GM12864 (cell line): ENCODE measurements at regions not wholly inside any gene's neighbourhood (a gene's known extent, or its start where the extent isn't known, plus 50 kb on each side); places are given as distances from the start of the nearest gene placed in this dataset.
A peak's percentile ranks its signal among the peaks of the same experiment; 100 is the strongest.

Experiments
- DNase-seq: peaks from one replicate; pipeline ENCODE4 v3.0.0-alpha.2; 2011; ENCODE audit warnings: low read depth
- H3K4me3 ChIP-seq: 2 replicates; pipeline ENCODE4 v1.5.1; 2011; ENCODE audit warnings: mild to moderate bottlenecking, low read depth, low read length, control low read depth
- TF ChIP-seq, protein P1 (sequence below): IDR thresholded peaks from 2 replicates; pipeline ENCODE4 v1.5.1; 2011; ENCODE audit warnings: low read depth, mild to moderate bottlenecking, moderate library complexity, low read length, control low read depth, inconsistent platforms; ENCODE audit errors: missing control alignments

DNA sequence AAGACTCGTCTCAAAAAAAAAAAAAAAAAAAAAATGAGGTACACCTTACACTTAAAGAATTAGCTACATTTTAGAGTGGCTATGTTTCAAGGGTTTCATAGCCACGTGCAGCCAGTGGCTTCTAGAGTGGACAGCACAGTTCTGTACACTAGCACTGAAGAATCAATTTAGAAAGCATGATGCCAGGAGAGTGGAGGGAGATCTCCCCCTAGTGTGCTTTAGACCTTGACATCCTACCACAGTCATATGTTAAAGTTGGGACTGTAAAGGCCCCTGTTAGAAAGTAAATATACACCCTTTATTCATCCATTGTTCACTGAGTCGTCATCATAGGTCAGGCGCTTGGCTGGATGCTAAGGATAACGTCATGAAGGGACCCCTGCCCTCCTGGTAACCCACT lies 179.4 kb downstream of the QDPR start:
- TF ChIP-seq, protein P1, sequence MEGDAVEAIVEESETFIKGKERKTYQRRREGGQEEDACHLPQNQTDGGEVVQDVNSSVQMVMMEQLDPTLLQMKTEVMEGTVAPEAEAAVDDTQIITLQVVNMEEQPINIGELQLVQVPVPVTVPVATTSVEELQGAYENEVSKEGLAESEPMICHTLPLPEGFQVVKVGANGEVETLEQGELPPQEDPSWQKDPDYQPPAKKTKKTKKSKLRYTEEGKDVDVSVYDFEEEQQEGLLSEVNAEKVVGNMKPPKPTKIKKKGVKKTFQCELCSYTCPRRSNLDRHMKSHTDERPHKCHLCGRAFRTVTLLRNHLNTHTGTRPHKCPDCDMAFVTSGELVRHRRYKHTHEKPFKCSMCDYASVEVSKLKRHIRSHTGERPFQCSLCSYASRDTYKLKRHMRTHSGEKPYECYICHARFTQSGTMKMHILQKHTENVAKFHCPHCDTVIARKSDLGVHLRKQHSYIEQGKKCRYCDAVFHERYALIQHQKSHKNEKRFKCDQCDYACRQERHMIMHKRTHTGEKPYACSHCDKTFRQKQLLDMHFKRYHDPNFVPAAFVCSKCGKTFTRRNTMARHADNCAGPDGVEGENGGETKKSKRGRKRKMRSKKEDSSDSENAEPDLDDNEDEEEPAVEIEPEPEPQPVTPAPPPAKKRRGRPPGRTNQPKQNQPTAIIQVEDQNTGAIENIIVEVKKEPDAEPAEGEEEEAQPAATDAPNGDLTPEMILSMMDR = no peak

DNA sequence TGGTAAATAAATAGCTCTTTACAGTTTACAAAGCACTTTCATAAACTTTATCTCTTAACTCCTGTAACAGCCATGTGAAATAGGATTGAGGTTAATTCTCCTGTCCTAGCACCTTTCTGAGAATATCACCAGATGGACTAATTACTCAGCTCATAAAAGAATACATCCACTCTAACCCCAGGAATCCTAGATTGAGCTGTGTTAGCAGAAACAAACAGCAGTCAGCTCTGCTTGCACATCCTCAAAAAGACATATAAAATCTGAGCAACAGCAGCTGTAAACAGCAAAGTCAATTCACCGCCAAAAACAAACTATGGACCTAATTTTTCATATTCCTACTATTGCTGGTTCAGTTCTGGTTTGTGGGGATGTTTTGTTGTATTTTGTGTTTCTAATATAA lies 182.8 kb downstream of the QDPR start:
- no peak for DNase-seq
- TF ChIP-seq, protein P1 = no peak
- H3K4me3 ChIP-seq = no peak overlapping the region

More for the DNA sequence above, 179.4 kb downstream of the QDPR start:
- H3K4me3 ChIP-seq = no peak overlapping the region
- no peak for DNase-seq

DNA sequence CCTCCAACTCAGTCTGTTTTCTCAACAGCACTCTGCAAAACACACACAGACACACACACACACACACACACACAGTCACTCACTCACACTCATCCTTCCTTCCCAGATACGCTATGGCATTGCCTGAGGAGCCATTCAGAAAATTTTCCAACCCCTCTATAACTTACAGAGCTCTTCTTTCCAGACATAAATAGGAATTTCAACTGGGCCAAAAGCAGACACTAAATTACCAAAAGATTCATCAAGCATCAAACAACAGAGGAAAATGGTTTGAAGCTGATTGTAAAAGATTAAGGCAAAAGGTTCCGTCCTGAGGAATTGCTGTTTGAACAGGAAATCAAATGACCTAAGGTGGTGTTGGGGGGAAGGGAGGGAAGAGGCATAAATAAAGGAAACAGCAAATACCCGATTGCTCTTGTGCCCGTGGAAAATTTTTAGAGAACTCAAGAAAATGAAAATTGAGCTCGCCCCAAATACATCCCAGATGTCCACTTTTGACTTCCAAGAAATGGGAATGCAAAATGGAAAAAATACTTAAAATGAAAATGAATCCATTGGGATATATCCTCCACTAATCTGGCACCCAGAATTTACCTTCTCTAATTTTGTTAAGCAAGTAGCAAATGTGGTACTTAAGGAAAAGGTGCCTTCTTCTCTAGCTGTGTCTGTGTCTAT lies 183.6 kb downstream of the QDPR start:
- no peak for DNase-seq
- H3K4me3 ChIP-seq = no peak overlapping the region
- TF ChIP-seq, protein P1 = no peak

DNA sequence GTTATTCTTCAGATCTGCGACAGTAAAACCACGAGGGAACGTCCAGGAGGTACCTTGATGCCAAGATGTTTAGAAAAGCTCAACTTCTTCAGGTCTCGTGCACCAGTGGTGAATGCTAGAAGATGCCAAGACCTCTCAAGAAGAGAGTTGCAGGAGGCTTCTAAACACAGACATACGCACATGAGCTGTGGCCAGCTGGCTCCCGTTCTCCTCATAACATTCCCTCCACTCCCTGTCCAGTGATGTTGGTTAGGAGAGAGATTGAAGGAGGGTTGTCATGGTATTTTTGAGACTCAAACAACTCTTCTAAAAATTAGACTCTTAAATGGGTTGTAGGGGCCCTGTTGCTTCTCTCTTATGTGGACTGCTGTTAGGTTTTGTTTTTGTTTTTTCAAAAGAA lies 184.3 kb downstream of the QDPR start:
- no peak for DNase-seq
- no peak overlapping the region for H3K4me3 ChIP-seq
- TF ChIP-seq, protein P1 = no peak

DNA sequence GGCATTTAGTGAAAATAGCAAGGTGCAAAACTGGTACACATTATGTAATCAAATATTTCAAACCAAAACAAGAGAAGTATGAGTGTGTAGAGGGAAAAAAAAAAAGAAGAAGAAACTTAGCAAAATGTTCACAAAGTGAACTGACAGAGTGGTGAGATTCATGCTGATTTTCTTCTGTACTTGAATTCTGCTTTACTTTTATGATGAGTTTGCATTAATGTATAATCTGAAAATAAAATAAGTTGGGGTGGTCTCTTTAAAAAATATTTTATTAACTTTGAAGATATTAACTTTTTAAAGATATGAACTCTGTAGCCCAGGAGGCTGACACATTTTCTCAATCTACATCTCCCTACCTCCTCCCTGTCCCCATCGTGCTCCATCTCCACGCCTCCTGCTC lies 185.1 kb downstream of the QDPR start:
- TF ChIP-seq, protein P1 = no peak
- no peak for DNase-seq
- H3K4me3 ChIP-seq = no peak overlapping the region

DNA sequence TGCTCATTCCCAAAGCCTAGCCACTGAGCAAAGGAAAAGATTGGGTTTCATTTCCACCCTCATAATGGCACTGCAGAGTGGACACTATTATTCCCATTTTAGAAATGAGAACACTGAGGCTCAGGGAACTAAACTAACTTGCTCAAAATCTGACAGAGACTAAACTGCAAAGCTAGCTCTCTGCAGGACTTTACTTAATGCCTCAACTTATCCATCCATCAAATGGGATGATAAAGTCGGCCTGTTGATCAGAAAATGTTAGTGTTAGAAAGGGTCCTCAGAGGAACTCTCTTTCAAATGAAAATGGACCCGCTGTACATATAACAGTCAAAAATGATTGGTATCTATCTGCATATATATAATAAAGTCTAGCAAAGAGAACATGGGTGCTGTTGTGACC lies 186.8 kb downstream of the QDPR start:
- H3K4me3 ChIP-seq = no peak overlapping the region
- TF ChIP-seq, protein P1 = no peak
- no peak for DNase-seq

DNA sequence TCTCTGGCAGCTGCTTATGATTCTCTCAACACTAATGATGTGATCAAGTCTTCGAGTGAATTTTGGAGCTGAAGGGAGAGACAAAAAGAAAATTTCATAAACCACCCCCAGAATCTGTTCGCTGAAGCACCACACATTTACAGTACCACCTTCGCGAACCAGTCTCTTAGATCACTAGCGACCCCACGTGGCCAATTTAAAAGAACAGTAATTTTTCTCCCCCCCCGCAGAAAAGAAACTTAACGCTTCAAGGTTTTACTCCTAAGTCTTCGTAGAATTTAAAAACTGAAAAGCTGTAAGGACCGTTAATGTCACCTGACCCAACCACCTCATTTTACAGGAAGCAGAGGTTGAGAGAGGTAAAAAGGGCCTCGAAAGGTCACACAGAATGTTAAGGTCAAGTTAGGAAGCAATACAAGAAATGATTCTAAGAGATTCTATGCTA lies 187.5 kb downstream of the QDPR start:
- DNase-seq = no peak
- H3K4me3 ChIP-seq = no peak overlapping the region
- TF ChIP-seq, protein P1 = peak; percentile 52
